GM04504 (cell line): ENCODE measurements at regions not wholly inside any gene's neighbourhood (a gene's known extent, or its start where the extent isn't known, plus 50 kb on each side); places are given as distances from the start of the nearest gene placed in this dataset.
A peak's percentile ranks its signal among the peaks of the same experiment; 100 is the strongest.
"Not testable (repeated sequence)": the region's sequence is repeated elsewhere in the genome, so short reads cannot be mapped to it uniquely, and the experiment has no call there.

ENCODE experiments used
- DNase-seq: peaks from one replicate; pipeline ENCODE4 v3.0.0-alpha.2; 2012; ENCODE audit warnings: low read depth

- not testable (repeated sequence) for DNase-seq
Measured at GRCh38 chr12:87566918-87567317, 462.3 kb downstream of the C12orf50 start.

DNA sequence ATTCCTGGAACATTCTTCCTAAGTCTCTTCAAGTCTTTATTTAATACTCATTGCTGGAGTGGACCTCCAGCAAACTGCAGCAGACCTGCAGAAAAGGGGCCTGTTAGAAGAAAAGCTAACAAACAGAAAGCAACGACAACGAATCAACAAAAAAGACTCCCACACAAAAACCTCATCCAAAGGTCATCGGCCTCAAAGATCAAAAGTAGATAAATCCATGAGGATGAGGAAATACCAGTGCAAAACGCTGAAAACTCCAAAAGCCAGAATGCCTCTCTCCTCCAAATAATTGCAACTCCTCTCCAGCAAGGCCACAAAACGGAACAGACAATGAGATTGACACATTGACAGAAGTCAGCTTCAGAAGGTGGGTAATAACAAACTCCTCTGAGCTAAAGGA, 472.2 kb downstream of the C12orf50 start:
- no peak for DNase-seq

DNA sequence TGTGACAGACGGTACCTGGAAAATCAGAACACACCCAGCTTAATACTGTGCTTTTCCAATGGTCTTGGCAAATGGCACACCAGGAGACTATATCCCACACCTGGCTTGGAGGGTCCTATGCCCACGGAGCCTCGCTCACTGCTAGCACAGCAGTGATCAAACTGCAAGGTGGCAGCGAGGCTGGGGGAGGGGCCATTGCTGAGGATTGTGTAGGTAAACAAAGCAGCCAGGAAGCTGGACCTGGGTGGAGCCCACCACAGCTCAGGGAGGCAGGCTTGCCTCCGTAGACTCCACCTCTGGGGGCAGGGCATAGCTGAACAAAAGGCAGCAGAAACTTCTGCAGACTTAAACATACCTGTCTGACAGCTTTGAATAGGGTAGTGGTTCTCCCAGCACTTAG, 498.0 kb downstream of the C12orf50 start:
- not testable (repeated sequence) for DNase-seq

- DNase-seq: no peak
Measured at GRCh38 chr12:87529413-87529812, 499.8 kb downstream of the C12orf50 start.

GRCh38 chr12:87520968-87521367, 508.2 kb downstream of the C12orf50 start:
- no peak for DNase-seq

- DNase-seq: no peak
Measured at GRCh38 chr12:87518481-87518880, 510.7 kb downstream of the C12orf50 start.

DNA sequence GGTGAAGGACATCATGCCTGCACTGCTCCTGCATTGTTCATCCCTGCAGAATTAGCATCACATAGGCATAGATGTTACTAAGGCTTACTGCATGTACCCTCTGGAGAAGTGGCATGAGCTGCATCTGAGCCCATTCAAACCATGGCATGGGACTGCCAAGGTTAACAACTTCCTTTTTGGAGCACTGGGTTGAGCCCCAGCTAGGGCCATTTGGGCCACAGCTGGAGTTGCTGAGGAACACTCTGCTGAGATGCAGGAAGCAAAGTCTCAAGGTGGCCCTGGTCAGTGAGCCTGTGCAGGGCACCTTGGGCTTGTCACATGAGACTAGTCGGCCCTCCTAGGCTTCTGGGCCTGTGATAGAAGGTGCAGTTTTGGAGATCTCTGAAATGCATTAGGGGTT, 511.2 kb downstream of the C12orf50 start:
- DNase-seq: no peak

DNA sequence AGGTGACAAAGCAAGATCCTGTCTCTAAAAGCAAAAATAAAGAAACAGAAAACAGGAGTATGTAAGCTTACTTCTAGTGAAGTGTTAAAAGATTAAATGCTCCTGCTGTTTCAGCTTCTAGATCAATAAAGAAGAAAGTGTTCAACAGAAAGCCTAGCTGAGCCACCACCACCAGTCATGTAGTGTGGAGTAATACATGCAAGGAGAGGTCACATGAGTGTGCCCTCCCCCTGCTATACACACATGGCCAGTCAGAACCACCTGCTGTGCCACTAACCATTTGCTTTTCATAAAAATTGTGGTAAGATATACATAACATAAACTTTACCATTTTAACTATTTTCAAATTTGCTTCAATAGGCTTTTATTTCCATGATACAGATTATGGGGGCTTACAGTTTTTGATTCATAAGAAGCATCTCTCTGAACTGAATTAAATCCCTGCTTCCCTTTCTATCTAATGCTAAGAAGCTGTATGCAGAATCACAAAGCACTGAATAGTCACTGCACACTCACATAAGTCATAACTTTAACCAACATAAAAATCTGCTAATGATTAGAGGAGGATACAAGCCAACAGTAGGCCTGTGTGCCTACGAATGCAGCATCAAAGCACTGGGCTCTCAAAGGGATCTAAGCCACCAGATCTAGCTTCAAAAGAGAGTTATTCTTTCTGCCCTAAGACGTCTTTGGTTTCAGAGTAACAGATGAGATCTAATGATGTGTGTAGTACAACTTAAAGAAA, 515.5 kb downstream of the C12orf50 start:
- DNase-seq: no peak

GRCh38 chr12:87511371-87511770, 517.8 kb downstream of the C12orf50 start:
- DNase-seq: no peak

DNA sequence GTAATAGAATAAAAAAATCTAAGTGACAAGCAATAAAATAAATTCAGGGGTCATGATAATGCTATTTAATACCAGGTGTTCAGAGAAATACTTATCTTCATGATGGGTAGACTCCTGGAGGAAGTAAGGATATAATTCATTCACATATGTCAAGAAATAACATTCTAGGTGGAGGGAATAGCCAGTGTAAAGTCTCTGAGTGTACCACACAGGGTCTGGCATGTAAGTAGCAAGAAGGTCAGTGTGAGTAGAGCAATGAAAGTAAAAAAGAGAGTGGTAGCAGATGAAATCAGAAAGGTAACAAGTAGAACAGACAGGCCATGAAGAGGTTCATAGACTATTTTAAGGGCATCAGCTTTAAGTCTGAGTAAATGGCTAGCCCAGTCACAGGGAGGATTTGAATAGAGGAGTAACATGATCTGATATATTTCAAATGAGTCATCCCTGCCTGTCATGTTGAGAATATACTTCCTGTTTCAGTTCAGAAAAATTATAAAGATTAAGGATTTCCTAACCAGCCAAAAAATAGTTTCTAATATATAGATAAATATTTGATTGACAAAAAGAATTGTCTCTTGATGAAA, 519.9 kb downstream of the C12orf50 start:
- DNase-seq: no peak

DNA sequence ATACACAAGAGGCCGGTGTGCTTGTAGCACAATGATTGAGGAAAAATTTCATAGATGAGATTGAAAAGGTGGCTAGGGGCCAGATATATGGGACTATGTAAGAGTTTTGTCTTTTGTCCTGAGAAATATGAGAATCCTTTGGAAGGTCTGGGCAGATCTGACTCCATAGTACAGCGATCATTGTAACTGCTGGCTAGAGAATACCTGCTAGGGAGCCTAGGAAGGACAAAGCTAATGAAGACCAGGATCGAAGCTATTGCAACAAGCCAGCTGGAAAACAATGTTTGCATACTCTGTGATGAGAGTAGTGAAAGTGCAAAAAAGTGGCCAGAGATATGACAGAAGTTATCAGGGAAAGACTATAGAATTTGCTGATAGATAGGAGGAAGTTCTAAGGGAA, 537.6 kb downstream of the C12orf50 start:
- DNase-seq: no peak

DNA sequence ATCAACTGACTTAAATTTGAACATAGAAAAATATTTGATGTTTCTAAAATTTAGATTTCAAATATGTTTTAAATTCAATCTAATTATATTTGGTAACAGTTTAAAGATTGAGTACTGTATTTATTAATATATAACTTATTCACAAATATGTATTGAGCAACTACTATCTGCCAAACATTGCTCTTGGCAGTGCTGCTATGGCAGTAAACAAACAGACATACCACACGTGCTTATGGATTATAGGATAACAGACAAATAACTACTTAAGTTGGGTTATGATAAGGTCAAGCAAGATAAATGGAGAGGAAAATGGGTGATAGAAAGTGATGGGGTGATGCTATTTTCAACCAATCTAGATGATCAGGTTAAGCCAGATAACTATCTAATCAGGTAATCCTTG, 538.1 kb downstream of the C12orf50 start:
- DNase-seq: no peak

DNA sequence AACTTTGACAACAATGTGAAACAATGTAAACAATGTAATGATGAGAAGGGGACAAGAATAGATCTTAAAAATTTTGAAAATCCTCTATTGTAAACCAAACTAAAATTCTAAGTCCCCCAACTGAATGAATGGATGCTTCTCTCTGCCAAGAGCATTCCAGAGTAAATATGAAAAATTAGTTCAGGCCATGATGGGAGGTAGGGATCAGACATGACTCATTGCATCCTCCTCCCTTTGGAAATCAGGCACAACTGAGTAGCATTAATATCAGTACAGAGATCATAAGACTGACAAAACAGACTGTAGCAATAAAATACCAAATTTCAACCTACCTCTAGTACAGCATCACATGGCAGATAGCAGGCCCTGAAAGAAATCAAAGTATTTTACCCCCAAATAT, 559.9 kb downstream of the C12orf50 start:
- DNase-seq: no peak

DNA sequence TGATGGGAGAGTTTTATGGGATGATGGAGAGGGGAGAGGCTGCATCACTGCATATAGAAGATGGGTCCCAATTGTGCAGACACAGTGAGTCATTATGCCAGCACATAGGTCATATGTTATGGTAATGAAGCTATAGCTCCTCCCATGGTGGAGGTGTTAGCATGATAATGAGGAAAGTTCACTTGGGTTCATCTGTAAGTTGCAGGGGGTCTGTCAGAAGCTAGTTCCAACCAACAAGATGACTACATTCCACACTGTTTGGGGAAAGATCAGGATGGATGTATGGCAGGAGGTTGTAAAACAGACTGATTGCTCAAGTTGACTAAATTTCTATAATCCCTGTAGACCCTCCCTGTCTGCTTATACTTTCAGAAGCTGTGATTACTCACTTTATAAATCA, 561.3 kb downstream of the C12orf50 start:
- no peak for DNase-seq

DNA sequence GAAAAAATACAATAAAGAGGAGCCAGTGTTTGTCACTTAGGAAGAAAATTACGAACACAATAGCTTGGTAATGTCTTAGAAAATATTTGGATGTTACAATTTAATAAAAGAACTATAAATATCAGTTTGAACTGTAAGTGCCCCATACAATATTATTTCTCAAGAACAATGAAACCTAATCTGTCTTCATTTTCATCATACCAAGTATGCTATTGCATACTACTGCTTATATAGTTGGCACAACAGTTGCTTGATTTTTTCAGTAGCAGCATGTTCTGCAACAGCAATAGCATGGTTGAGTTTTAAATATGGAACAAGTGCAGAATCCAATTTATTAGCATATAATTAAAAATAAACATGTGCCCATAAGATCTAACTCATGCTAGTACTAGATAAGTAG, 564.6 kb downstream of the C12orf50 start:
- no peak for DNase-seq

DNA sequence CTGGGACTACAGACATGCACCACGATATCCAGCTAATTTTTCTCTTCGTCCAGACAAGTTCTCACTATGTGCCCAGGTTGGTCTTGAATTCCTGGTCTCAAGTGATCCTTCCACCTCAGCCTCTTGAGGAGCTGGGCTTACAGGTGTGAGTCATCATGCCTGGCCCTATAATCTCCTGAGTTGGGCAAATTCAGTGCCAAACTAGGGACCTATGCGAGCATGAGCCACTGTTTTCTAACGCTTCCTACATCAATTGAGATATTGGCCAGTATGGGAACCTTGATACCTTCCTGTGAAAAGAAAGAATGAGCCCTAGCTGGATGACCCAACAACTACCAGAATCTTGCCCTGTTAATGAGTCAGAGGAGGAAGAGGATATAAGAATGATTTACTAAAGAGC, 585.2 kb downstream of the C12orf50 start:
- no peak for DNase-seq

DNA sequence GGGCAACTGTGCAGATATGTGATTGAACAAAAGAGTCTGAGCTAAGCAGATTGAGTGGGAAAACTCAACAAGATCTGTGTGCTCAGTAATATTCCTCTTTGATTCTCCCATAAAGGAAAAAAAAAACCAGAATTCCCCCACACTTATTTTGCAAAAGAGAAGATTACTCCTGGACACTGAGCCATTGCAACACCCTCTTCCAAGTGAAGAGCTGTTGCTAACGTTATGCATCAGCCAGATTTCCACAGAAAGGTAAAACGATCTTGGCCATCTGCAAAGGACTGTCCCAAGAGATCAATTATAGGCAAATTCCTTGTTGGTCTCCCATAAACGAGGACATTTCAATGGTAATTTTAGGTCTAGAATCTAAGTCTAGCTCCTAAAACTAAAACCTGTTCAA, 587.7 kb downstream of the C12orf50 start:
- no peak for DNase-seq

DNA sequence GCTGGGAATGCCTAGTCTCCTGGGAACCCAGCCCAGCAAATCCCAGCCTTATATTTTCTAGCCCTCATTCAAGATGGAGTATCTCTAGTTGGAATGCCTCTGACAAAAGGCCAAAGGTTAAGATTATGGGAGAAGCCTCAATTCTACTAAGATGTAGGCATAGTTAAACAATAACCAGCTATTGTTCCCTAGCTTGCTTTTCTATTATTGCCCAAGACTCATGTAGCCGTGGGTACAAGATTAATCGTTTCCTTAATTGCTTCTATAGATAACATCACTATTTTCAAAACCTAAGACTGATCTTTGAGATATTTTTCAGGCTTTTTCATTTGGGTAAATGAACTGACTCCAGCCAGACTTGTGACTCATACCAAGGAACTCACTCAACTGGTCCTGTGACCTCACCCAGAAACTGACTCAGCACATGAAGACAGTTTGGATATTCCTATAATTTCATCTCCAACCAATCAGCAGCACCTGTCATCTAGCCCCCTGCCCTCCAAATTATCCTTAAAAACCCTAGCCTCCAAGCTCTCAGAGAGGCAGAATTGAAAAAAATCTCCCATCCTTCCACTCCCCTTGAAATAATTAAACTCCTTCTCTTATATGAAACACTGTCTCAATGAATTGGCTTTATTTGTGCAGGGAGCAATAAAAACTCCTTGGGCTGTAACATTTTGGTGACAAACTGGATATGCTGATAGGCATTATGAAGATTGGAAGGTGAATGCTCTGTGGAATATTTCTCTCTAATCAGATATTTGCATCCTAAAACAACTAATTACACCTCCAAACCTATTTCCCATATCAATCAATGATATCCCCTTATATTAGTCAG, 589.0 kb downstream of the C12orf50 start:
- DNase-seq: peak; percentile 30

DNA sequence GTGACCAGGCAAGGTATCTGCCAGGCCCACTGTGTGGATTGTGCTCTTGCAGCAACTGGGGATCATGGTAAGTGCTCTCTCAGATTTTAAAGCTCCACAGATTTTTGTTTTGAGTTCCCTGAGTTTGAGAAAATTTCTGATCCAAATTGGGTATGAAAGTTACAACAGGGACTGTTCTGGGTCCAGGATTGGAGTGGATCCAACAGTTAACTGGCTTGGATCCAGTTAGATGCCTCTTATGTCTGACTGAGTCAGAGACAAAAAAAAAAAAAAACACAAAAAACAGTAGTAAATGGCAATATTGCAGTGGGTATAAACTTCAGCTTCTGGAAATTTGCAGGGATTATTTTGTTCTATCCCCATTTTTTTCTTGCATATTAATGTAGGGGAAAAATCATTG, 598.8 kb downstream of the C12orf50 start:
- no peak for DNase-seq

DNA sequence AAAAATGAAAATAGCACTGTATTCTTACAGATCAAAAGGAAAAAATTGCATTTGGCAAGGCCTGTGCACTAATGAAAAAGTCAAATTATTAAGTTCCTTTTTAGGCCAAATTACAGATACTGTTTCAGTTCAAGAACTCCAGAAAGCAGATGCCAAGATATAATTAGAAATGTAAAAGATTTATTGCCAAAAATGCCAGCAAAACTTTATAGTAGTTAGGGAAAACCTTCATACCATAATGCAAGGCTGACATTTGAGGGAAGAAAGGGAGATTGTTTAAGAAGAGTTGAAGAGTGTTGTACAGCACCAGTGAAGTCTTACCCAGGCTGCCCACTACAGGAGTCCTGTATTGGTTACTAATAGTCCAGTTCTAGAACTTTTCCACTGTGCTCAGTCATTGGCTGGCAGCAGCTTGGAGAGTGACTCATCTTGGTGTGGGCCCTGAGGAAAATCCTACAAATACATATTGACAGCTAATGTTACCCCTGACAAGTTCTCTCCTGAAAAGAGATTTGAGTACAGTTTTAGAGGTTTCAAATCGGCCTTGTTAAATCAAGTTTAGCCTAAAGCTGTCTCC, 600.4 kb downstream of the C12orf50 start:
- no peak for DNase-seq

GRCh38 chr12:87427770-87428169, 601.4 kb downstream of the C12orf50 start:
- DNase-seq: no peak

DNA sequence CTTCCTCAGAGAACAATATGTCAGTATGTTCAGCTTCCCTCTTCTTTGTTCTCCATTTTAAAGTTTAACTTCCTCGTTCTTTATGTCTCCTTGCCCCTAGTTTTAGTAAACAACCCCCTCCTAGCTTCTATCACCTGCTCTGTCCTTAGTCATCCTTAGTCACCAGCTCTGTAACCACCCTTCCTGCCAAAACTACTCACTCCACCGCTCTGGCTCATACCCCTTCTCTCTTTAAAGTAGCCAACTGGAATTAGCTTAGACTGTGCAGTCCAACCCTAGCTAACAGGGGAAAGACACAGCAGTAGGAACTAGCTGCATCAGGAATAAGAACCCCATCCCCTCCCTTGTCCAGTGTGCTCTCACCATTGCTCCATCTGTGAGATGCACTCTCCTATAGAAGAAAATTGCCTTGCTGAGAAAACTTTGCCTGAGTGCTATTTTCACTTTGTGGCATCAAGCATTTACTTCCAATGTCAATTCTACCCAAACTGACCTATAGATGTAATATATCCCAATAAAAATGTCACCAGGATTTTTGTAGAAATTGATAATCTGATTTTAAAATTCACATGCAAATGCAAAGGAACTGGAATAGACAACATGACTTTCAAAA, 603.2 kb downstream of the C12orf50 start:
- no peak for DNase-seq
